ENCODE measurements at regions not wholly inside any gene's neighbourhood (a gene's known extent, or its start where the extent isn't known, plus 50 kb on each side); places are given as distances from the start of the nearest gene placed in this dataset.
"Not testable (repeated sequence)": the region's sequence is repeated elsewhere in the genome, so short reads cannot be mapped to it uniquely, and the experiment has no call there.

- H3K36me3 ChIP-seq (ENCODE audit: control insufficient read depth, insufficient read depth, low read length), result no peaks in the 10 kb centered on the region
- no peaks in the 10 kb centered on the region for H3K27me3 ChIP-seq (ENCODE audit: control insufficient read depth, insufficient read depth, low read length)
- no peak overlapping the region for H3K4me3 ChIP-seq (ENCODE audit: low read depth, low read length)
- no peak for FAIRE-seq
- no peak for TF ChIP-seq CTCF (IDR thresholded peaks at IDR 0.05; ENCODE audit: insufficient read depth, low read length, severe bottlenecking)
- peak; percentile 46 for DNase-seq (ENCODE audit: low read depth)
Observed at GRCh38 chr3:109702252-109702651, 364.9 kb upstream of the DPPA4 start.

DNA sequence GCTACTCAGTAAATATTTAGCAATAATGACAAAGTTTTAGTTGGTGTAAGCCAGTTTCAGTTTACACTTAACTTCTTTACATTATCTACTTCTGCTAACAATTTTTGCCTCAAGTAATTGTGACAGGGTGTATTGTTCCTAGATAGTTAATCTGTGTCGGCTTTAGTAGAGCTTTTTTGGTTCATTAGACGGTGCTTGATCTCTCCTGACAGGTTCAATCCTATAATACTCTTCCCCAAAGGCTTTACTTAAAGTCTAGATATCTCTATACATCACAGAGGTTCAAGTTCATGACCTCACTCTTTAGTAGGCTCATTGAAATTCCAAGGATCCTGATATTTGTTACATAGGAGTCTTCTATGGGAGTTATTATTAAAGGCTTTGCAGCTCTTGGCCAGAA lies 365.6 kb upstream of the DPPA4 start:
- H3K36me3 ChIP-seq (ENCODE audit: control insufficient read depth, insufficient read depth, low read length), result no peaks in the 10 kb centered on the region
- no peak for FAIRE-seq
- TF ChIP-seq CTCF (IDR thresholded peaks at IDR 0.05; ENCODE audit: insufficient read depth, low read length, severe bottlenecking), result no peak

GRCh38 chr3:109705133-109705532 lies 367.8 kb upstream of the DPPA4 start:
- H3K36me3 ChIP-seq (ENCODE audit: control insufficient read depth, insufficient read depth, low read length); H3K27me3 ChIP-seq (ENCODE audit: control insufficient read depth, insufficient read depth, low read length); DNase-seq (ENCODE audit: low read depth); H3K4me3 ChIP-seq (ENCODE audit: low read depth, low read length); FAIRE-seq: not testable (repeated sequence)

More for the DNA sequence above, 365.6 kb upstream of the DPPA4 start:
- no peak overlapping the region for H3K4me3 ChIP-seq (ENCODE audit: low read depth, low read length)
- no peaks in the 10 kb centered on the region for H3K27me3 ChIP-seq (ENCODE audit: control insufficient read depth, insufficient read depth, low read length)
- DNase-seq (ENCODE audit: low read depth), result no peak

DNA sequence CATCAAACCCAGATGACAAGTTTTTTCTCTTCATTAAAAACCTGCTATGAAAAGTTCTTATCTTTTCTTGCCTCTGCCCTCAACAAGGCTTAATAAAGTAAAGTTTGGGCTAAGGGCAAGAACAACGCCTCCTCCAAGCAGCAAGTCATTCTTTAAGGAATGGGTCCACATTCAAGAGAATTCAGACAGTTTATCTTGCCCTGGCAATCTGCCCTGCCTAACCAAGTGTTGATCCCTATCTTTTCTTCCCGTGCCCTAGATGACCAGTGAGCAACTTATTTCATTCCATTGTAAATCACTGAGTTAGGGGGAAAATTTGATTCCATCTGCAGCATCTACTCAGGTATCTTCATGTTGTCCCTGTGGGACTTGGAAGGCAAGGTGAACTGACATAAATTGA lies 370.3 kb upstream of the DPPA4 start:
- no peak for TF ChIP-seq CTCF (IDR thresholded peaks at IDR 0.05; ENCODE audit: insufficient read depth, low read length, severe bottlenecking)
- no peak for DNase-seq (ENCODE audit: low read depth)
- Histone ChIP-seq H3K27me3 (ENCODE audit: control insufficient read depth, insufficient read depth, low read length) (no peaks in the 10 kb centered on the region), H3K4me3 (ENCODE audit: low read depth, low read length) (no peak overlapping the region), H3K36me3 (ENCODE audit: control insufficient read depth, insufficient read depth, low read length) (no peaks in the 10 kb centered on the region)
- FAIRE-seq, result no peak

DNA sequence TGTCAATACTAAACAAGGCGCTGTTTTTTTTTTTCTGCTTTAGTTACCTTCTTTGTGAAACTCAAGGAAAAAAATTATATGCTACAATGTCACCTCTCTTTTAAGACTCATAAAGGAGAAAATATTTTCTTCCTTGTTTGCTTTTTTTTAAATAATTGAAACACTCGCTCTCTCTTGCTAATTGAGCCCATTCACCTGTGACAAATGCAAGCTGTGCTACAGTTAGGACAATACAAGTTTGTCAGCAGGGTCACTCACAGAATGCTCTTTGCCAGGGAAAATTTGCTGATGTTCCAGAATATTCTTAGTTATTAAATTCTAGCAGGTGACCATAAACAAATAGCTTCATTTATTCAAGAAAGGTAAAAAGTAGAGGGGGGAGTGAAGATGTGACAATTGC lies 375.9 kb upstream of the DPPA4 start:
- FAIRE-seq, result no peak
- H3K4me3 ChIP-seq (ENCODE audit: low read depth, low read length), result no peak overlapping the region
- no peak for TF ChIP-seq CTCF (IDR thresholded peaks at IDR 0.05; ENCODE audit: insufficient read depth, low read length, severe bottlenecking)

GRCh38 chr3:109715707-109716106 lies 378.4 kb upstream of the DPPA4 start:
- Histone ChIP-seq H3K4me3 (ENCODE audit: low read depth, low read length) (no peak overlapping the region), H3K36me3 (ENCODE audit: control insufficient read depth, insufficient read depth, low read length) (no peaks in the 10 kb centered on the region), H3K27me3 (ENCODE audit: control insufficient read depth, insufficient read depth, low read length) (no peaks in the 10 kb centered on the region)
- FAIRE-seq, result no peak
- no peak for DNase-seq (ENCODE audit: low read depth)
- no peak for TF ChIP-seq CTCF (IDR thresholded peaks at IDR 0.05; ENCODE audit: insufficient read depth, low read length, severe bottlenecking)

More for the DNA sequence above, 375.9 kb upstream of the DPPA4 start:
- H3K36me3 ChIP-seq (ENCODE audit: control insufficient read depth, insufficient read depth, low read length), result no peaks in the 10 kb centered on the region
- DNase-seq (ENCODE audit: low read depth), result no peak
- H3K27me3 ChIP-seq (ENCODE audit: control insufficient read depth, insufficient read depth, low read length), result no peaks in the 10 kb centered on the region

All from bronchial epithelial cell (primary cell).